ENCODE measurements at regions not wholly inside any gene's neighbourhood (a gene's known extent, or its start where the extent isn't known, plus 50 kb on each side); places are given as distances from the start of the nearest gene placed in this dataset.

- TF ChIP-seq IRF3 (IDR thresholded peaks at IDR 0.05) (peak; percentile 38; the same call in 1 of the 2 replicates), IKZF2 (IDR thresholded peaks at IDR 0.05) (peak; percentile 28 to 36; a peak in 2 of 4 replicates), RAD51 (IDR thresholded peaks at IDR 0.05) (peak; percentile 16; the same call in 1 of the 2 replicates), EED (IDR thresholded peaks at IDR 0.05; ENCODE audit: low read depth) (no peak), NBN (IDR thresholded peaks at IDR 0.05) (no peak), YBX1 (IDR thresholded peaks at IDR 0.05) (no peak), ZNF24 (IDR thresholded peaks at IDR 0.05) (peak; percentile 51; the same call in 1 of the 2 replicates), MTA2 (IDR thresholded peaks at IDR 0.05; ENCODE audit: low read depth) (peak; percentile 37; the same call in 1 of the 2 replicates), JUNB (IDR thresholded peaks at IDR 0.05) (no peak), SPI1 (IDR thresholded peaks at IDR 0.05; ENCODE audit: borderline replicate concordance, insufficient read depth, low read depth, low read length) (peak; percentile 85), PML (IDR thresholded peaks at IDR 0.05; ENCODE audit: low read length) (no peak), ATF7 (IDR thresholded peaks at IDR 0.05; ENCODE audit: low read depth) (peak; percentile 54; the same call in 1 of the 2 replicates), KLF5 (IDR thresholded peaks at IDR 0.05; ENCODE audit: partially characterized antibody) (no peak), KDM1A (IDR thresholded peaks at IDR 0.05; ENCODE audit: borderline replicate concordance) (no peak), SMC3 (IDR thresholded peaks at IDR 0.05; ENCODE audit: borderline replicate concordance, low read length) (no peak), NR2C1 (IDR thresholded peaks at IDR 0.05) (no peak), ASH2L (IDR thresholded peaks at IDR 0.05; ENCODE audit: borderline replicate concordance, low read depth) (no peak), TAF1 (IDR thresholded peaks at IDR 0.05; ENCODE audit: borderline replicate concordance, low read depth, low read length) (no peak)
These were observed 55.0 kb upstream of the CHD2 start (continued) for GRCh38 chr15:92845126-92845508.
